ENCODE measurements at regions not wholly inside any gene's neighbourhood (a gene's known extent, or its start where the extent isn't known, plus 50 kb on each side); places are given as distances from the start of the nearest gene placed in this dataset.

DNA sequence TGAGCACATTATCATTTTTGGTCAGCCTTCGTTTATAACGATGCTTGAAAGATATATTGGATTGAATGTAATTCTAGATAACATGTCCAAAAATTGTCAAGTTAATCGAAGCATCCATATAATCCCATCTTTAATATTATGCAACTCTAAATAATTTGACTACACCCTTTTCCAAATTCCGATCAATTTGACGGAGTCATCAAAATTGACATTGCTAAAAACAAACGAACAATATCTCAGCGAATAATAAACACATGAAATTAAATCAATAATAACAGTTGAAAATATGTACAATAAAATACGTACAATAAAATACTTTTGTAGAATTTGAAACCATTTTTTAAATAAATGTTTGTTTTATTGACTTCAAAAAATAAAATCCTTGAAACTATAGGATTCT is 1516.4 kb downstream of the EFNB2 start:
- TF ChIP-seq, protein P1, sequence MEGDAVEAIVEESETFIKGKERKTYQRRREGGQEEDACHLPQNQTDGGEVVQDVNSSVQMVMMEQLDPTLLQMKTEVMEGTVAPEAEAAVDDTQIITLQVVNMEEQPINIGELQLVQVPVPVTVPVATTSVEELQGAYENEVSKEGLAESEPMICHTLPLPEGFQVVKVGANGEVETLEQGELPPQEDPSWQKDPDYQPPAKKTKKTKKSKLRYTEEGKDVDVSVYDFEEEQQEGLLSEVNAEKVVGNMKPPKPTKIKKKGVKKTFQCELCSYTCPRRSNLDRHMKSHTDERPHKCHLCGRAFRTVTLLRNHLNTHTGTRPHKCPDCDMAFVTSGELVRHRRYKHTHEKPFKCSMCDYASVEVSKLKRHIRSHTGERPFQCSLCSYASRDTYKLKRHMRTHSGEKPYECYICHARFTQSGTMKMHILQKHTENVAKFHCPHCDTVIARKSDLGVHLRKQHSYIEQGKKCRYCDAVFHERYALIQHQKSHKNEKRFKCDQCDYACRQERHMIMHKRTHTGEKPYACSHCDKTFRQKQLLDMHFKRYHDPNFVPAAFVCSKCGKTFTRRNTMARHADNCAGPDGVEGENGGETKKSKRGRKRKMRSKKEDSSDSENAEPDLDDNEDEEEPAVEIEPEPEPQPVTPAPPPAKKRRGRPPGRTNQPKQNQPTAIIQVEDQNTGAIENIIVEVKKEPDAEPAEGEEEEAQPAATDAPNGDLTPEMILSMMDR (IDR thresholded peaks at IDR 0.05; ENCODE audit: borderline replicate concordance, control extremely low read depth, extremely low read depth, insufficient read depth, missing control alignments): no peak
- in situ Hi-C loops (cut with MboI; ENCODE audit: low sequenced_read_pairs, unreplicated experiment): no loop called here
- no peak for DNase-seq (ENCODE audit: low spot score)

DNA sequence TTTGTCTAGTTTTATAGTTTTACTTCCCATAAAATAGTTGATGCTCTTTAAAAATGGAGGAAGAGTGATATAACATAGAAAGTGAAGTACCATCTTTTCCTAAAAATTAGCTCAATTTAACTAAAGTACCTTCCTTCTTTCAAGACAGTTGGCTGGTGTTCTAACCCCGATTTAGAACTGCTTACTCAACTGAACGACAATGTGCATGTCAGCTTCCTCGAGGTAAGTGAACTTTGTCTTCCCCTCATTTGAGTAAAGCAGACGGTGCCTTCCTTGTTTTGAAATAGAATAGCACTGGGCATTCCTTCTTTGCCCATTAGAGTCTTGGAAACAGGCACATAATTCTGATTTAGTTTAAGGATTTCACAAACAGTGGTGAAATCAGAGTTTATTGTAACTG is 1519.2 kb downstream of the EFNB2 start:
- TF ChIP-seq, protein P1 (IDR thresholded peaks at IDR 0.05; ENCODE audit: borderline replicate concordance, control extremely low read depth, extremely low read depth, insufficient read depth, missing control alignments): no peak
- DNase-seq (ENCODE audit: low spot score): no peak
- in situ Hi-C loops (cut with MboI; ENCODE audit: low sequenced_read_pairs, unreplicated experiment): no loop called here

GRCh38 chr13:105008604-105009003 is 1526.9 kb downstream of the EFNB2 start:
- TF ChIP-seq, protein P1 (IDR thresholded peaks at IDR 0.05; ENCODE audit: borderline replicate concordance, control extremely low read depth, extremely low read depth, insufficient read depth, missing control alignments): no peak
- no peak for DNase-seq (ENCODE audit: low spot score)
- in situ Hi-C loops (cut with MboI; ENCODE audit: low sequenced_read_pairs, unreplicated experiment): no loop called here

GRCh38 chr13:105007166-105007808 is 1528.2 kb downstream of the EFNB2 start:
- TF ChIP-seq, protein P1 (IDR thresholded peaks at IDR 0.05; ENCODE audit: borderline replicate concordance, control extremely low read depth, extremely low read depth, insufficient read depth, missing control alignments): no peak
- in situ Hi-C loops (cut with MboI; ENCODE audit: low sequenced_read_pairs, unreplicated experiment): no loop called here

DNA sequence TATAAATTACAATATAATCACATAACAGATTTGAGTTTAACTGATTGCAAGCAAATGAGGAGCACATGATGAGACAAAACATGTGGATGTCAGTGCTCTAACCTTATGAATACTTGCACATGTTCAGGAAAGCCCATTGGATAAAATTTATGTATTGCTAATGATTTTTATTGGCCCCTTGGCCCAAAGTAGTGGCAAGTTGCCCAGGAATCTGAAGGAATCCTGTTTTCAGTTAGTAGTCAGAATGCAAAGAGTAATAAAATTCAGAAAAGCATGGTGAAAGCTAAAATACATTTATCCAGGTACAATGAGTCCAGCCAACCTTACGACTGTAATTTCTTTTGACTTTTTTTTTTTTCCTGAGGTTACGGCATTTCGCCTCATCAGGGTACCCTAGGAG is 1539.4 kb downstream of the EFNB2 start:
- in situ Hi-C loops (cut with MboI; ENCODE audit: low sequenced_read_pairs, unreplicated experiment): no loop called here
- TF ChIP-seq, protein P1 (IDR thresholded peaks at IDR 0.05; ENCODE audit: borderline replicate concordance, control extremely low read depth, extremely low read depth, insufficient read depth, missing control alignments): no peak
- no peak for DNase-seq (ENCODE audit: low spot score)

More at GRCh38 chr13:105007166-105007808, 1528.2 kb downstream of the EFNB2 start:
- DNase-seq (ENCODE audit: low spot score): no peak

DNA sequence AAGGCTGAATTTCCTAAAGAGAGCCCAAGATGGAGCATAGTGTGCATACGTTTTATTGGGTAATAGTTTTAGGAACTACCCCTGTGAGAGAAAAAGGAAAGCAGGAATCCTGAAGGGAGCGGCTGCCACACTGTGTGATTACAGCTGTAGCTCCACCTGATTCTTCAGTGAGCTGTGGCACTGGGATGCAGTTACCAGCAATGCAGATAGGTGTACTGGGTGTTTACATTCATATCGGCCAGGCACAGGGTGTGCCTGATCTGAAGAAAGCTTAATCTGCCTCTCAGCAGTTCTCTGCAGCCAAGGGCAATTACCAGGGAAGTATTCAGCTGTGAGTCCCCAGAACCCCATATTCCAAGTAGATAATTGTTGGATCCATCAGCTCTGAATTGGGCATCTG is 1541.8 kb downstream of the EFNB2 start:
- in situ Hi-C loops (cut with MboI; ENCODE audit: low sequenced_read_pairs, unreplicated experiment): no loop called here

More for the DNA sequence above, 1541.8 kb downstream of the EFNB2 start:
- DNase-seq (ENCODE audit: low spot score): no peak
- TF ChIP-seq, protein P1 (IDR thresholded peaks at IDR 0.05; ENCODE audit: borderline replicate concordance, control extremely low read depth, extremely low read depth, insufficient read depth, missing control alignments): no peak

All from GM13976 (cell line).